H1 (cell line): ENCODE measurements at regions not wholly inside any gene's neighbourhood (a gene's known extent, or its start where the extent isn't known, plus 50 kb on each side); places are given as distances from the start of the nearest gene placed in this dataset.

Source experiments
- CTCF ChIA-PET: fragments of 300-600 bp; sonication (Branson Sonifier 250); formaldehyde crosslinking; loops from one replicate; lab custom pipeline; 2021; ENCODE audit not compliant: partially characterized antibody; lab: Charles Lee
- POLR2A ChIA-PET: fragments of 300-600 bp; sonication (Branson Sonifier 250); formaldehyde crosslinking; loops from one replicate; lab custom pipeline; 2021; ENCODE audit warnings: inconsistent platforms; ENCODE audit not compliant: partially characterized antibody; lab: Charles Lee
- DNase-seq, 2 experiments: peaks; one replicate each; pipeline versions ENCODE4 v3.0.0 to v3.0.0-alpha.2; 2010 to 2022; ENCODE audit warnings: low spot score in 2 of 2, low read depth in 1 of 2, mixed read lengths in 1 of 2
- FAIRE-seq: peaks from 2 replicates; lab custom pipeline; 2011; peaks lifted over from hg19 to GRCh38; lab: Jason Lieb, UNC
- H2AFZ ChIP-seq: 2 replicates; pipeline ENCODE4 v1.8.1; 2012; ENCODE audit warnings: low read length, inconsistent platforms
- H2AK5ac ChIP-seq: 2 replicates; pipeline ENCODE4 v1.6.1; 2013; ENCODE audit warnings: low read depth, low read length
- H2BK120ac ChIP-seq: replicated peaks from 2 replicates; pipeline ENCODE3; 2013; ENCODE audit warnings: low read depth, low read length, inconsistent platforms
- H2BK12ac ChIP-seq: 2 replicates; pipeline ENCODE4 v1.6.1; 2013; ENCODE audit warnings: low read depth, low read length
- H2BK15ac ChIP-seq: 2 replicates; pipeline ENCODE4 v1.6.1; 2013; ENCODE audit warnings: low read length
- H2BK20ac ChIP-seq: 2 replicates; pipeline ENCODE4 v1.6.1; 2013; ENCODE audit warnings: low read length
- H2BK5ac ChIP-seq: 2 replicates; pipeline ENCODE4 v1.6.1; 2013; ENCODE audit warnings: low read depth, low read length
- H3K14ac ChIP-seq: 2 replicates; pipeline ENCODE4 v1.6.1; 2013; ENCODE audit warnings: inconsistent platforms; ENCODE audit not compliant: insufficient read length
- H3K18ac ChIP-seq: 2 replicates; pipeline ENCODE4 v1.6.1; 2013; ENCODE audit warnings: low read length; ENCODE audit errors: extremely low read depth
- H3K23ac ChIP-seq: 2 replicates; pipeline ENCODE4 v1.6.1; 2013; ENCODE audit warnings: inconsistent platforms; ENCODE audit not compliant: insufficient read length
- H3K23me2 ChIP-seq: 2 replicates; pipeline ENCODE4 v1.6.1; 2013; ENCODE audit warnings: low read depth, low read length
- H3K27ac ChIP-seq: 2 replicates; pipeline ENCODE4 v1.6.1; 2011; ENCODE audit warnings: low read depth, low read length, inconsistent platforms
- H3K27me3 ChIP-seq, 4 experiments: replicated peaks in 1 of 4; 1 replicate in 1 of 4; 2 replicates in 3 of 4; pipeline versions ENCODE4 v1.6.1 to v1.8.1; 2011 to 2013; ENCODE audit warnings: low read length in 3 of 4, mild to moderate bottlenecking in 3 of 4, inconsistent platforms in 2 of 4, mixed read lengths in 2 of 4, moderate library complexity in 1 of 4; ENCODE audit not compliant: control insufficient read depth in 3 of 4, insufficient read depth in 3 of 4; ENCODE audit errors: extremely low read depth in 1 of 4
- H3K36me3 ChIP-seq, 4 experiments: 2 replicates each; pipeline versions ENCODE4 v1.6.1 to v1.8.1; 2011 to 2013; ENCODE audit warnings: mild to moderate bottlenecking in 4 of 4, low read length in 3 of 4, moderate library complexity in 2 of 4, control low read depth in 1 of 4, inconsistent platforms in 1 of 4; ENCODE audit not compliant: insufficient read depth in 4 of 4, control insufficient read depth in 2 of 4
- H3K4ac ChIP-seq: replicated peaks from 2 replicates; pipeline ENCODE3; 2013; ENCODE audit warnings: low read length, low read depth, mixed read lengths, inconsistent platforms; ENCODE audit not compliant: insufficient read length
- H3K4me1 ChIP-seq, 4 experiments: replicated peaks in 1 of 4; 1 replicate in 1 of 4; 2 replicates in 3 of 4; pipeline versions ENCODE4 v1.6.1 to v1.8.1; 2011 to 2013; ENCODE audit warnings: low read length in 3 of 4, inconsistent platforms in 2 of 4, mixed read lengths in 1 of 4; ENCODE audit not compliant: insufficient read depth in 4 of 4, control insufficient read depth in 3 of 4
- H3K4me2 ChIP-seq, 2 experiments: 2 replicates each; pipeline versions ENCODE4 v1.6.1 to v1.8.1; 2011 to 2013; ENCODE audit warnings: low read depth in 2 of 2, low read length in 2 of 2, control low read depth in 1 of 2, inconsistent platforms in 1 of 2, mild to moderate bottlenecking in 1 of 2; ENCODE audit not compliant: insufficient read depth in 1 of 2
- H3K4me3 ChIP-seq, 4 experiments: fragments of 200-600, 300-600 bp in 1 of 4; sonication (generic), shearing (Covaris generic), sonication (Bioruptor Twin) in 1 of 4; 2 replicates each; pipeline versions ENCODE4 v1.5.1 to v1.8.1; 2011 to 2016; ENCODE audit warnings: low read length in 4 of 4, low read depth in 3 of 4, control low read depth in 2 of 4, inconsistent platforms in 2 of 4, mild to moderate bottlenecking in 2 of 4, mixed read lengths in 1 of 4, moderate library complexity in 1 of 4; ENCODE audit not compliant: insufficient read depth in 2 of 4; ENCODE audit errors: extremely low read depth in 1 of 4
- H3K56ac ChIP-seq: replicated peaks from 2 replicates; pipeline ENCODE3; 2013; ENCODE audit warnings: low read depth, mild to moderate bottlenecking, mixed read lengths, low read length, inconsistent platforms; ENCODE audit not compliant: insufficient read length
- H3K79me1 ChIP-seq: 2 replicates; pipeline ENCODE4 v1.6.1; 2013; ENCODE audit warnings: low read depth, low read length, control low read depth
- H3K79me2 ChIP-seq, 2 experiments: 2 replicates each; pipeline versions ENCODE4 v1.6.1 to v1.8.1; 2012 to 2013; ENCODE audit warnings: low read length in 2 of 2, mild to moderate bottlenecking in 2 of 2, inconsistent platforms in 1 of 2; ENCODE audit not compliant: insufficient read depth in 2 of 2, control insufficient read depth in 1 of 2
- H3K9ac ChIP-seq, 4 experiments: replicated peaks in 1 of 4; 1 replicate in 1 of 4; 2 replicates in 3 of 4; pipeline versions ENCODE4 v1.6.1 to v1.8.1; 2011 to 2013; ENCODE audit warnings: low read depth in 3 of 4, low read length in 3 of 4, control low read depth in 2 of 4, mild to moderate bottlenecking in 2 of 4, moderate library complexity in 2 of 4, inconsistent platforms in 1 of 4; ENCODE audit errors: extremely low read depth in 1 of 4
- H3K9me3 ChIP-seq, 2 experiments: 2 replicates each; pipeline versions ENCODE4 v1.6.1 to v1.8.1; 2012 to 2013; ENCODE audit warnings: mild to moderate bottlenecking in 2 of 2, moderate library complexity in 2 of 2, control low read depth in 1 of 2, inconsistent platforms in 1 of 2, low read depth in 1 of 2, low read length in 1 of 2, mixed read lengths in 1 of 2; ENCODE audit not compliant: insufficient read depth in 2 of 2
- H4K20me1 ChIP-seq, 2 experiments: replicated peaks in 1 of 2; 2 replicates each; pipeline versions ENCODE3 to v1.8.1; 2011 to 2013; ENCODE audit warnings: inconsistent platforms in 2 of 2, low read length in 2 of 2, mild to moderate bottlenecking in 1 of 2; ENCODE audit not compliant: insufficient read depth in 2 of 2, control insufficient read depth in 1 of 2
- H4K5ac ChIP-seq: 2 replicates; pipeline ENCODE4 v1.6.1; 2013; ENCODE audit warnings: low read length, low read depth, mixed read lengths, inconsistent platforms; ENCODE audit not compliant: insufficient read length
- H4K8ac ChIP-seq: 2 replicates; pipeline ENCODE4 v1.8.0; 2013; ENCODE audit warnings: mild to moderate bottlenecking, moderate library complexity, low read length, inconsistent platforms; ENCODE audit not compliant: insufficient read depth; ENCODE audit errors: extremely low read depth
- H4K91ac ChIP-seq: replicated peaks from 2 replicates; pipeline ENCODE3; 2013; ENCODE audit warnings: low read length, mixed read lengths, inconsistent platforms; ENCODE audit not compliant: insufficient read length
- BRCA1 ChIP-seq: IDR thresholded peaks from 2 replicates; pipeline ENCODE4 v1.6.1; 2012; ENCODE audit warnings: low read depth, low read length, improper control_type of control experiment
- CTBP2 ChIP-seq: IDR thresholded peaks from 2 replicates; pipeline ENCODE4 v1.7.0; 2011; ENCODE audit warnings: borderline replicate concordance, mild to moderate bottlenecking, moderate library complexity, mixed read lengths, low read length; ENCODE audit not compliant: insufficient read depth, insufficient read length
- EP300 ChIP-seq, 2 experiments: IDR thresholded peaks; 1 replicate in 1 of 2; 2 replicates in 1 of 2; pipeline ENCODE4 v1.6.1; 2011 to 2012; ENCODE audit warnings: low read depth in 2 of 2, low read length in 2 of 2, mild to moderate bottlenecking in 2 of 2, borderline replicate concordance in 1 of 2, inconsistent platforms in 1 of 2, moderate library complexity in 1 of 2
- EZH2 ChIP-seq: fragments of 200-600 bp; sonication (generic); IDR thresholded peaks from 2 replicates; pipeline ENCODE4 v1.7.1; 2012; ENCODE audit warnings: low read depth, mild to moderate bottlenecking, moderate library complexity, low read length, inconsistent platforms; ENCODE audit not compliant: severe bottlenecking
- KDM4A ChIP-seq: IDR thresholded peaks from one replicate; pipeline ENCODE4 v1.7.1; 2012; ENCODE audit warnings: low read depth, mild to moderate bottlenecking, moderate library complexity, low read length, inconsistent platforms; ENCODE audit not compliant: severe bottlenecking
- KDM5A ChIP-seq: fragments of 200-600 bp; IDR thresholded peaks from 2 replicates; pipeline ENCODE4 v1.7.1; 2012; ENCODE audit warnings: mild to moderate bottlenecking, low read length, inconsistent platforms, mixed read lengths
- RFX5 ChIP-seq: IDR thresholded peaks from 2 replicates; pipeline ENCODE4 v1.6.1; 2011; ENCODE audit warnings: low read depth, low read length, improper control_type of control experiment, borderline replicate concordance
- SIX5 ChIP-seq: IDR thresholded peaks from 2 replicates; pipeline ENCODE4 v1.6.1; 2011; ENCODE audit warnings: mild to moderate bottlenecking, low read depth, low read length
- SP2 ChIP-seq: IDR thresholded peaks from 2 replicates; pipeline ENCODE4 v1.6.1; 2012; ENCODE audit warnings: mild to moderate bottlenecking, low read length, inconsistent platforms
- SP4 ChIP-seq: IDR thresholded peaks from 2 replicates; pipeline ENCODE4 v1.6.1; 2012; ENCODE audit warnings: low read length, inconsistent platforms
- SRF ChIP-seq: IDR thresholded peaks from 2 replicates; pipeline ENCODE4 v1.6.1; 2011; ENCODE audit warnings: mild to moderate bottlenecking, low read depth, low read length, moderate library complexity
- TEAD4 ChIP-seq: IDR thresholded peaks from 2 replicates; pipeline ENCODE4 v1.6.1; 2012; ENCODE audit warnings: low read depth, low read length, inconsistent platforms, mixed read lengths
- YY1 ChIP-seq: IDR thresholded peaks from 2 replicates; pipeline ENCODE4 v1.6.1; 2011; ENCODE audit warnings: low read depth, mild to moderate bottlenecking, low read length
- WGBS, 2 experiments: shearing (Covaris generic) in 1 of 2; methylation state at CpG; one replicate each; pipeline versions ENCODE4 v1.1.6 to v1.1.7; 2013 to 2015; ENCODE audit warnings: low lambda C conversion rate in 2 of 2, mixed read lengths in 2 of 2, inconsistent platforms in 1 of 2, low coverage in 1 of 2, missing lambda C conversion rate in 1 of 2; ENCODE audit not compliant: insufficient replicate concordance in 2 of 2, insufficient coverage in 1 of 2, insufficient read length in 1 of 2; ENCODE audit errors: extremely low coverage in 1 of 2, missing lambda C conversion rate in 1 of 2; 5-methylcytosine and 5-hydroxymethylcytosine counted together
- TF ChIP-seq, protein P1 (sequence below): IDR thresholded peaks from 2 replicates; pipeline ENCODE4 v1.6.1; 2011; ENCODE audit warnings: low read depth, mild to moderate bottlenecking, low read length; ENCODE audit not compliant: insufficient read depth

DNA sequence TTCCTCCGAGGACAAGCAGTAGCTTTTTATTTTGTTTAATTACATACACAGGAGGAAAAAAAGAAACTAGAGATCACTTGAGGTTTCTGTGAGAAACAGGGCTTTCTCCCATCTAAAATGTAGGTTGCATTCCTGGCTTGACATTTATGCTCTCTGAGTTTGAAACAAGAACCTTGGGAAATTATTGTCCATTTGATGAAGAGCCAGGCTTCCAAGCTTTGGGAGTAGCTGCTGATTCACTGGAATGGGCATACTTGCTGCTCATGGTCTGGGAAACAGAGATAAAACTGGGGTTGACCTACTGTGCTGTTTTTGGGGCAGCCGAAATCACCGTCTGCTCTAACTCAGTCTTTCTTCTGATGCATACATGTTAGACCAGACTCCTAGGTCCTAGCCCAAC is 165.4 kb downstream of the MIS18A start:
- Histone ChIP-seq H3K14ac (no peak overlapping the region), H3K9me3 (no peaks in the 10 kb centered on the region), H4K8ac (no peak overlapping the region), H2BK12ac (no peak overlapping the region), H3K4me1 (no peaks in the 10 kb centered on the region), H2BK120ac (no peak overlapping the region), H2AFZ (no peak overlapping the region), H3K27me3 (no peaks in the 10 kb centered on the region; a peak in 1 of 7 replicates), H3K9ac (no peak overlapping the region), H2BK20ac (no peak overlapping the region), H3K79me1 (no peaks in the 10 kb centered on the region), H3K23me2 (no peaks in the 10 kb centered on the region; the same call in 1 of the 2 replicates), H3K79me2 (no peaks in the 10 kb centered on the region), H4K5ac (no peak overlapping the region), H3K18ac (no peak overlapping the region), H3K4ac (no peak overlapping the region), H4K91ac (no peak overlapping the region), H3K36me3 (no peaks in the 10 kb centered on the region), H2BK5ac (no peak overlapping the region), H3K27ac (no peak overlapping the region), H4K20me1 (no peaks in the 10 kb centered on the region), H2AK5ac (no peak overlapping the region), H3K23ac (no peak overlapping the region), H2BK15ac (no peak overlapping the region), H3K4me2 (no peak overlapping the region), H3K4me3 (no peak overlapping the region), H3K56ac (no peak overlapping the region)
- DNase-seq (no peak), FAIRE-seq (no peak)
- 91% methylated on average over 3 of the region's 3 CpGs; no CpG with 5 or more reads in 1 of the 2 experiments for whole genome bisulfite sequencing, 2 experiments
- TF ChIP-seq EZH2 (no peak), EP300 (IDR thresholded peaks at IDR 0.05; ENCODE audit: borderline replicate concordance in 1 of 2, low read depth in 2 of 2, low read length in 2 of 2) (no peak), SP2 (no peak), KDM4A (no peak), CTBP2 (no peak), YY1 (no peak), SP4 (no peak), BRCA1 (no peak), SIX5 (no peak), TEAD4 (no peak), SRF (no peak), RFX5 (no peak), KDM5A (no peak)
- TF ChIP-seq, protein P1, sequence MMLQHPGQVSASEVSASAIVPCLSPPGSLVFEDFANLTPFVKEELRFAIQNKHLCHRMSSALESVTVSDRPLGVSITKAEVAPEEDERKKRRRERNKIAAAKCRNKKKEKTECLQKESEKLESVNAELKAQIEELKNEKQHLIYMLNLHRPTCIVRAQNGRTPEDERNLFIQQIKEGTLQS, result no peak
- ChIA-PET CTCF (interaction anchor here (3.2 kb wide), 1 partner anchor 16 kb away, joined by 16 read pairs; no protein-coding TSS in a partner anchor), POLR2A (no interaction called here)
